GM12891 (cell line): ENCODE measurements at regions not wholly inside any gene's neighbourhood (a gene's known extent, or its start where the extent isn't known, plus 50 kb on each side); places are given as distances from the start of the nearest gene placed in this dataset.

Source experiments
- DNase-seq: peaks from one replicate; pipeline ENCODE4 v3.0.0; 2011; ENCODE audit warnings: low spot score; ENCODE audit not compliant: insufficient read length
- FAIRE-seq: peaks from 2 replicates; lab custom pipeline; 2011; peaks lifted over from hg19 to GRCh38; lab: Jason Lieb, UNC
- PAX5 ChIP-seq: IDR thresholded peaks from 2 replicates; pipeline ENCODE4 v1.6.1; 2011; ENCODE audit warnings: low read length, moderate library complexity, mild to moderate bottlenecking; ENCODE audit not compliant: insufficient read depth, severe bottlenecking
- POLR2A ChIP-seq: IDR thresholded peaks from 2 replicates; pipeline ENCODE4 v1.6.1; 2011; ENCODE audit warnings: low read depth, low read length, control low read depth
- POLR2AphosphoS5 ChIP-seq: IDR thresholded peaks from 2 replicates; pipeline ENCODE4 v1.6.1; 2011; ENCODE audit warnings: low read depth, low read length, control low read depth
- POU2F2 ChIP-seq: IDR thresholded peaks from 2 replicates; pipeline ENCODE4 v1.6.1; 2011; ENCODE audit warnings: low read depth, mild to moderate bottlenecking, control low read depth, low read length, moderate library complexity
- SPI1 ChIP-seq: IDR thresholded peaks from 2 replicates; pipeline ENCODE4 v1.6.1; 2011; ENCODE audit warnings: low read depth, low read length, control low read depth
- TAF1 ChIP-seq: IDR thresholded peaks from 2 replicates; pipeline ENCODE4 v1.6.1; 2011; ENCODE audit warnings: low read depth, low read length, control low read depth

GRCh38 chr3:127454051-127454450 lies 136.5 kb downstream of the TPRA1 start:
- DNase-seq: no peak
- FAIRE-seq: no peak
- TF ChIP-seq POLR2AphosphoS5 (no peak), POU2F2 (no peak), PAX5 (no peak), POLR2A (no peak), SPI1 (no peak), TAF1 (no peak)

- FAIRE-seq (no peak), DNase-seq (no peak)
- TF ChIP-seq SPI1 (no peak), POLR2A (no peak), POLR2AphosphoS5 (no peak), PAX5 (no peak), POU2F2 (no peak), TAF1 (no peak)
Measured at GRCh38 chr3:127452321-127452821, 138.2 kb downstream of the TPRA1 start.

- no peak for FAIRE-seq
Measured at GRCh38 chr3:127451321-127451720, 139.2 kb downstream of the TPRA1 start.

GRCh38 chr3:127450331-127450730 lies 140.2 kb downstream of the TPRA1 start:
- TF ChIP-seq POLR2A: no peak
- no peak for TF ChIP-seq POLR2AphosphoS5
- TF ChIP-seq POU2F2: no peak
- TF ChIP-seq PAX5: no peak
- no peak for TF ChIP-seq TAF1
- no peak for TF ChIP-seq SPI1
- FAIRE-seq (no peak), DNase-seq (no peak)

More at GRCh38 chr3:127451321-127451720, 139.2 kb downstream of the TPRA1 start:
- TF ChIP-seq POLR2A (no peak), TAF1 (no peak), POU2F2 (no peak), PAX5 (no peak), POLR2AphosphoS5 (no peak), SPI1 (no peak)
- DNase-seq: no peak

GRCh38 chr3:127449486-127450212 lies 140.9 kb downstream of the TPRA1 start:
- FAIRE-seq (no peak), DNase-seq (no peak)
- TF ChIP-seq PAX5 (no peak), SPI1 (no peak), TAF1 (no peak), POU2F2 (no peak), POLR2A (no peak), POLR2AphosphoS5 (no peak)

GRCh38 chr3:127448671-127449070 lies 141.9 kb downstream of the TPRA1 start:
- no peak for DNase-seq
- TF ChIP-seq SPI1 (no peak), TAF1 (no peak), POLR2A (no peak)
- FAIRE-seq: no peak

GRCh38 chr3:127448161-127448561 lies 142.4 kb downstream of the TPRA1 start:
- FAIRE-seq (no peak), DNase-seq (no peak)
- TF ChIP-seq POU2F2 (no peak), SPI1 (no peak), POLR2A (no peak), POLR2AphosphoS5 (no peak), PAX5 (no peak), TAF1 (no peak)

- no peak for DNase-seq
- no peak for FAIRE-seq
Measured at GRCh38 chr3:127446756-127447155, 143.8 kb downstream of the TPRA1 start.

GRCh38 chr3:127445581-127446343 lies 144.8 kb downstream of the TPRA1 start:
- no peak for TF ChIP-seq POLR2A
- no peak for TF ChIP-seq POU2F2
- no peak for TF ChIP-seq SPI1
- TF ChIP-seq POLR2AphosphoS5: no peak
- TF ChIP-seq TAF1: no peak
- TF ChIP-seq PAX5: no peak
- FAIRE-seq: no peak
- no peak for DNase-seq

More at GRCh38 chr3:127446756-127447155, 143.8 kb downstream of the TPRA1 start:
- no peak for TF ChIP-seq TAF1
- no peak for TF ChIP-seq POU2F2
- TF ChIP-seq SPI1: no peak
